Uterus (tissue), 3 donors: ENCODE measurements at regions not wholly inside any gene's neighbourhood (a gene's known extent, or its start where the extent isn't known, plus 50 kb on each side); places are given as distances from the start of the nearest gene placed in this dataset.

Experiments used
- DNase-seq, 2 donors: peaks; one replicate each; pipeline ENCODE4 v3.0.0-alpha.2; 2019 to 2020
- H3K27ac ChIP-seq, 2 donors: fragments of 200-600 bp; sonication (generic); 1 replicate in 1 of 2; 2 replicates in 1 of 2; pipeline ENCODE4 v1.5.1; 2016 to 2018
- H3K27me3 ChIP-seq, 2 donors: fragments of 200-600 bp; sonication (generic); one replicate each; pipeline ENCODE4 v1.5.1; 2018 to 2019; ENCODE audit warnings: control low read depth in 1 of 2
- H3K36me3 ChIP-seq, 2 donors: fragments of 200-600 bp; sonication (generic); one replicate each; pipeline ENCODE4 v1.5.1; 2019; ENCODE audit warnings: control low read depth in 1 of 2
- H3K4me1 ChIP-seq, 2 donors: fragments of 200-600 bp; sonication (generic); one replicate each; pipeline ENCODE4 v1.5.1; 2018 to 2019; ENCODE audit warnings: control low read depth in 1 of 2
- H3K4me3 ChIP-seq, 2 donors: fragments of 200-600 bp; sonication (generic); 1 replicate in 1 of 2; 2 replicates in 1 of 2; pipeline ENCODE4 v1.5.1; 2018 to 2019; ENCODE audit warnings: mild to moderate bottlenecking in 1 of 2
- H3K9me3 ChIP-seq, 2 donors: fragments of 200-600 bp; sonication (generic); one replicate each; pipeline ENCODE4 v1.5.1; 2019; ENCODE audit warnings: control low read depth in 1 of 2
- CTCF ChIP-seq, 4 experiments: fragments of 200-600 bp in 2 of 4; fragments of 450-650 bp in 2 of 4; sonication (generic) in 2 of 4; IDR thresholded peaks; one replicate each; pipeline ENCODE4 v1.5.1; 2016 to 2019; ENCODE audit warnings: antibody characterized with exemption in 4 of 4, mild to moderate bottlenecking in 2 of 4, moderate library complexity in 1 of 4
- POLR2A ChIP-seq, 2 donors: fragments of 450-650 bp; IDR thresholded peaks; one replicate each; pipeline ENCODE4 v1.6.1; 2016; ENCODE audit warnings: antibody characterized with exemption in 2 of 2, mild to moderate bottlenecking in 1 of 2, moderate library complexity in 1 of 2
- intact Hi-C: fragments of 100-400 bp; cut with DNase I; formaldehyde crosslinking; loops from one replicate; pipeline ENCODE4 v1.15.1; 2023; ENCODE audit warnings: low total_unique reads
- donor health status: DM: yes; HTN: yes; CAD: no.

GRCh38 chr13:70844391-70845108, 736.3 kb upstream of the KLHL1 start:
- no peaks in the 10 kb centered on the region for H3K27me3 ChIP-seq
- intact Hi-C loops: no loop called here
- no peak for DNase-seq
- no peaks in the 10 kb centered on the region for H3K9me3 ChIP-seq
- no peak overlapping the region for H3K27ac ChIP-seq
- no peaks in the 10 kb centered on the region for H3K36me3 ChIP-seq
- TF ChIP-seq CTCF (IDR thresholded peaks at IDR 0.05): no peak
- TF ChIP-seq POLR2A (IDR thresholded peaks at IDR 0.05): no peak
- H3K4me1 ChIP-seq: no peaks in the 10 kb centered on the region
- H3K4me3 ChIP-seq: no peak overlapping the region

- no peak for DNase-seq
- Histone ChIP-seq H3K27ac (no peak overlapping the region), H3K4me3 (no peak overlapping the region), H3K36me3 (no peaks in the 10 kb centered on the region), H3K4me1 (no peaks in the 10 kb centered on the region), H3K27me3 (no peaks in the 10 kb centered on the region), H3K9me3 (no peaks in the 10 kb centered on the region)
- no peak for TF ChIP-seq CTCF (IDR thresholded peaks at IDR 0.05)
- no peak for TF ChIP-seq POLR2A (IDR thresholded peaks at IDR 0.05)
- intact Hi-C loops: no loop called here
These were observed 733.9 kb upstream of the KLHL1 start for GRCh38 chr13:70842062-70842644.

- H3K36me3 ChIP-seq: no peaks in the 10 kb centered on the region
- no peaks in the 10 kb centered on the region for H3K27me3 ChIP-seq
- no peak overlapping the region for H3K4me3 ChIP-seq
- no peak for TF ChIP-seq CTCF (IDR thresholded peaks at IDR 0.05)
- no peak for TF ChIP-seq POLR2A (IDR thresholded peaks at IDR 0.05)
- no peak overlapping the region for H3K27ac ChIP-seq
- intact Hi-C loops: no loop called here
- H3K4me1 ChIP-seq: no peaks in the 10 kb centered on the region
- no peaks in the 10 kb centered on the region for H3K9me3 ChIP-seq
- no peak for DNase-seq
These were observed 733.2 kb upstream of the KLHL1 start for GRCh38 chr13:70841240-70842061.

- TF ChIP-seq POLR2A (IDR thresholded peaks at IDR 0.05): no peak
- no peak for TF ChIP-seq CTCF (IDR thresholded peaks at IDR 0.05)
- no peaks in the 10 kb centered on the region for H3K4me1 ChIP-seq
- intact Hi-C loops: no loop called here
These were observed 727.1 kb upstream of the KLHL1 start for GRCh38 chr13:70835371-70835770.

GRCh38 chr13:70829748-70830147, 721.5 kb upstream of the KLHL1 start:
- H3K9me3 ChIP-seq: no peaks in the 10 kb centered on the region
- no peaks in the 10 kb centered on the region for H3K27me3 ChIP-seq
- intact Hi-C loops: no loop called here
- no peaks in the 10 kb centered on the region for H3K4me1 ChIP-seq
- no peak overlapping the region for H3K27ac ChIP-seq
- DNase-seq: no peak
- TF ChIP-seq POLR2A (IDR thresholded peaks at IDR 0.05) (no peak), CTCF (IDR thresholded peaks at IDR 0.05) (no peak)
- no peaks in the 10 kb centered on the region for H3K36me3 ChIP-seq
- H3K4me3 ChIP-seq: no peak overlapping the region

More at GRCh38 chr13:70835371-70835770, 727.1 kb upstream of the KLHL1 start:
- no peaks in the 10 kb centered on the region for H3K27me3 ChIP-seq
- H3K9me3 ChIP-seq: no peaks in the 10 kb centered on the region
- H3K36me3 ChIP-seq: no peaks in the 10 kb centered on the region
- H3K4me3 ChIP-seq: no peak overlapping the region
- H3K27ac ChIP-seq: no peak overlapping the region
- DNase-seq: no peak
